Stimulated activated CD4-positive, alpha-beta T cell treated with anti-CD3 and anti-CD28 coated beads, Interleukin-2, amount 100 ng/mL, for 24 hours (primary cell): ENCODE measurements at regions not wholly inside any gene's neighbourhood (a gene's known extent, or its start where the extent isn't known, plus 50 kb on each side); places are given as distances from the start of the nearest gene placed in this dataset.
A peak's percentile ranks its signal among the peaks of the same experiment; 100 is the strongest.
"Not testable (repeated sequence)": the region's sequence is repeated elsewhere in the genome, so short reads cannot be mapped to it uniquely, and the experiment has no call there.

ENCODE experiments used
- DNase-seq, 2 donors: peaks; one replicate each; pipeline ENCODE4 v3.0.0-alpha.2; 2020

GRCh38 chr2:158866082-158866481 lies 71.0 kb downstream of the DAPL1 start:
- not testable (repeated sequence) for DNase-seq

- DNase-seq = not testable (repeated sequence)
These were observed 72.5 kb downstream of the DAPL1 start for GRCh38 chr2:158867531-158868191.

DNA sequence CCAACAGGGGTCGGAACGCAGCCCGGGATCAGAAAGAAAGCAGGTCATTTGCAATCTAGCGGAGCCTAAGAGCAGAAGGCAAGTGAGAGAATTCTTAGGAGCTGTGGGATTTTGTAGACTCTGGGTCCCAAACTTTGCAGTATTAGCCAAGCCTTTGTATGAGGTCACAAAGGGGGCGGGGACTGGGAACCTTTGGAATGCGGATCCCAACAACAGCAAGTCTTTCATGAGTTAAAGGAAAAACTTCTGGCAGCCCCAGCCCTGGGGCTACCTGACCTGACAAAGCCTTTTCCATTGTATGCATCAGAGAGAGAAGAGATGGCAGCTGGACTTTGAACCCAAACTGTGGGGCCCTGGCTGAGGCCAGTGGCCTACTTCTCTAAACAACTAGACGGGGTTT lies 73.3 kb downstream of the DAPL1 start:
- DNase-seq = not testable (repeated sequence)

DNA sequence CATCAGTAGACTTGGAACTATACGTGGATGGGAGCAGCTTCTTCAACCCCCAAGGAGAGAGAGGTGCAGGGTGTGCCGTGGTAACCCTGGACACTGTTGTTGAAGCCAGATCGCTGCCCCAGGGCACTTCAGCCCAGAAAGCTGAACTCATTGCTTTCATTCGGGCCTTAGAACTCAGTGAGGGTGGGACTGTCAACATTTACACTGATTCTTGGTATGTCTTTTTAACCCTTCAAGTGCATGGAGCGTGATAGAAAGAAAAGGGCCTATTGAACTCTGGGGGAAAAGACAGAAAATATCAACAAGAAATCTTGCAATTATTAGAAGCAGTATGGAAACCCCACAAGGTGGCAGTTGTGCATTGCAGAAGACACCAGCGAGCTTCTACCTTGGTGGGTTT lies 74.0 kb downstream of the DAPL1 start:
- DNase-seq = not testable (repeated sequence)

GRCh38 chr2:158869609-158870008 lies 74.5 kb downstream of the DAPL1 start:
- DNase-seq = not testable (repeated sequence)

DNA sequence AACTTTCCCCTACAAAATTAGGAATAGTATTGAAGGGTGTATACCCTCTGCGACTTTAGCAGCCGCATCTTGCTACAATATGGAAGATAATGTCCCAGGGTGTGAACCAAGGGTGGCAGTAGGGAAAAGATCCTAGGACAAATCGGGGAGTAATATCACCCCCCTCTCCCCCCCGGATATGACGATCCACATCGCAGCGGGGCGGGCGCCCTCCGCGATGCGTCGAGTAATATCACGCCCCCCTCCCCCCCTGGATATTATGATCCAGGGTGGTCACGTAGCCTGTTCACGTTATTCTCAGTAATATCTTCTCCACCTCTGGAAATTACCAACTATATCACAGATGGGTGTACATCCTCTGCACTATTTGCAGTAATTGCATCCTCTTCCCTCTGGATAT lies 82.9 kb downstream of the DAPL1 start:
- no peak for DNase-seq

GRCh38 chr2:158879229-158879903 lies 84.2 kb downstream of the DAPL1 start:
- DNase-seq = no peak

DNA sequence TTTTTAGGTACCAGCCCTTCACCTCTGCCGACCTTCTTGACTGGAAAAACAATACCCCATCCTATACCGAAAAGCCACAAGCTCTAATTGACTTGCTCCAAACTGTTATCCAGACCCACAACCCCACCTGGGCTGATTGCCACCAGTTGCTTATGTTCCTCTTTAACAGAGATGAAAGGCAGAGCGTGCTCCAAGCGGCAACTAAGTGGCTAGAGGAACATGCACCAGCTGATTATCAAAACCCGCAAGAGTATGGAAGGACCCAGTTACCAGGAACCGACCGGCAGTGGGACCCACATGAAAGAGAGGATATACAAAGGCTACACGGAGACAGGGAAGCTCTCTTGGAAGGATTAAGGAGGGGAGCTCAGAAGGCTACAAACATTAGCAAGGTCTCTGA lies 86.1 kb upstream of the TANC1 start:
- DNase-seq = no peak

GRCh38 chr2:158884552-158884951 lies 83.9 kb upstream of the TANC1 start:
- not testable (repeated sequence) for DNase-seq

DNA sequence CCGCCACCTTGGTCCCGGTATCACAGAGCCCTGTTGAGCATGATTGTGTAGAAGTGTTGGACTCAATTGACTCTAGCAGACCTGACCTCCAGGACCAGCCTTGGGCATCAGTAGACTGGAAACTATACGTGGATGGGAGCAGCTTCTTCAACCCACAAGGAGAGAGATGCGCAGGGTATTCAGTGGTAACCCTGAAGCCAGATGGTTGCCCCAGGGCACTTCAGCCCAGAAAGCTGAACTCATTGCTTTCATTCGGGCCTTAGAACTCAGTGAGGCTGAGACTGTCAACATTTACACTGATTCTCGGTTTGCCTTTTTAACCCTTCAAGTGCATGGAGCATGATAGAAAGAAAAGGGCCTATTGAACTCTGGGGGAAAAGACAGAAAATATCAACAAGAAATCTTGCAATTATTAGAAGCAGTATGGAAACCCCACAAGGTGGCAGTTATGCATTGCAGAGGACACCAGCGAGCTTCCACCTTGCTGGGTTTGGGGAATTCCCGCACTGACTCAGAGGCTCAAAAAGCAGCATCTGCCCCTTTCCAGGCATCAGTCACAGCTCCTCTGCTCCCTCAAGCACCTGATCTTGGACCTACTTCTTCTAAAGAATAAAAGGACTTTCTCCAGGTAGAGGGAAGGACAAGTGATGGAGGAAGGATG lies 83.3 kb upstream of the TANC1 start:
- peak; percentile 35 to 44 for DNase-seq

DNA sequence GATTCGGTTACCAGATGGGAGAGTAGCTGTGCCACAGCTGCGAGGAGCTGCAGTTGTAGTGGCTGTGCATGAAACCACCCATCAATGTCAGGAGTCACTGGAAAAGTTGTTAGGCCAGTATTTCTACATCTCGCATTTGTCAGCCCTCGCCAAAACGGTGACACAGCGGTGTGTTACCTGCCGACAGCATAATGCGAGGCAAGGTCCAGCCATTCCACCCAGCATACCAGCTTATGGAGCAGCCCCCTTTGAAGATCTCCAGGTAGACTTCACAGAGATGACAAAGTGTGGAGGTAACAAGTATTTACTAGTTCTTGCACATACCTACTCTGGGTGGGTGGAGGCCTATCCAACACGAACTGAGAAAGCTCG lies 82.8 kb upstream of the TANC1 start:
- not testable (repeated sequence) for DNase-seq

- DNase-seq = no peak
These were observed 79.1 kb upstream of the TANC1 start for GRCh38 chr2:158889135-158889853.

- DNase-seq = no peak
These were observed 78.0 kb upstream of the TANC1 start for GRCh38 chr2:158890296-158890905.

- no peak for DNase-seq
These were observed 75.4 kb upstream of the TANC1 start for GRCh38 chr2:158893026-158893425.

- DNase-seq = no peak
These were observed 75.0 kb upstream of the TANC1 start for GRCh38 chr2:158893474-158893873.

DNA sequence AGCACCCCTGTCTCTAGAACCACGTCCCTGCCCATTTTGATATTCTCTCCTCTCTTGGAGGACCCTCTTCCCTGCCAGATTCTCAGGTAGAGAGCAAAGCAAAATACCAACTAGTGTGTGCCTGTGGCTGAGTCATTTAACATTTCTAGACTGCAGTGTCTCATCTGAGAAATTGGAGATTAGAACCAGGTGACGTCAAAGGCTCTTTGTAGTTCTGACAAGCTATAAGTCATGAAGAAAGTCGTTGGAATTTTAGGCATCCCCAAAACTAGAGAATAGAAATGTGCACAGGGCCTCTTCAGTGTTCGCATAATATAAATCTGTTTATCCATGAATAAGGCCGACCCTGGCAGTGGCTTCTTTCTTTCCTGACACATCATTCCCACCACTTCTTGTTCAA lies 74.4 kb upstream of the TANC1 start:
- DNase-seq = no peak

DNA sequence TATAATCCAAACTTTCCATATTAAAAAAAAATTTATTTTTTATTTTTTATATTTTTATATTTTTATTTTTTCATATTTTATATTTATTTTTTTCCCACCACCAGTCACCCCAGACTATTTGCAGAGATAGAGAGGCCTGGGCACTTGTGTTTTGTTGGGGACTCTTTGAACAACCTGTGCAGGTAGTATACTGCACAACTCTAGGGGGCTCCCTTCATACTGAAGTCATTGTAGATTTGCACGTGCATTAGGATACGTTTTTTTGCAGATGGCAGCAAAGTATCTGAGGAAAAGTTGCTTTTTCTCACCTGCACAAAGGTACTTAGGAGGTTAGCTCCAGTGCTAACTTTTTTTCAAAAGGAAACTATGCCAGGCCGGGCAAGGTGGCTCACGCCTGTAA lies 73.9 kb upstream of the TANC1 start:
- no peak for DNase-seq

DNA sequence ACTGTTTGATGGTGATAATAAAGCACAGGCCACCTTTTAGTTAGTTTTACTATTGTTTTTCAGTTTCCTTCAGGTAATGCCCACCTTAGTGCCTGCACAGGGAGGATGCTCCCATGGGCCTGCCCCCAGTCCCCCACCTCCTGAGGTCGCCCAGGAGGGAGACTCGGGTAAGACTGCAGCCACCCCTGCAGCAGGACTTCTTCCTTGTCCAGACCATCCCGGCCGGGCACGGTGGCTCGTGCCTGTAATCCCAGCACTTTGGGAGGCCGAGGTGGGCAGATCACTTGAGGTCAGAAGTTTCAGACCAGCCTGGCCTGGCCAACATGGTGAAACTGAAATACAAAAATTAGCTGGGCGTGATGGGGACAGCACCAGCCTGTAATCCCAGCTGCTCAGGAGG lies 68.1 kb upstream of the TANC1 start:
- DNase-seq = no peak

- DNase-seq = no peak
These were observed 66.4 kb upstream of the TANC1 start for GRCh38 chr2:158902005-158902398.

DNA sequence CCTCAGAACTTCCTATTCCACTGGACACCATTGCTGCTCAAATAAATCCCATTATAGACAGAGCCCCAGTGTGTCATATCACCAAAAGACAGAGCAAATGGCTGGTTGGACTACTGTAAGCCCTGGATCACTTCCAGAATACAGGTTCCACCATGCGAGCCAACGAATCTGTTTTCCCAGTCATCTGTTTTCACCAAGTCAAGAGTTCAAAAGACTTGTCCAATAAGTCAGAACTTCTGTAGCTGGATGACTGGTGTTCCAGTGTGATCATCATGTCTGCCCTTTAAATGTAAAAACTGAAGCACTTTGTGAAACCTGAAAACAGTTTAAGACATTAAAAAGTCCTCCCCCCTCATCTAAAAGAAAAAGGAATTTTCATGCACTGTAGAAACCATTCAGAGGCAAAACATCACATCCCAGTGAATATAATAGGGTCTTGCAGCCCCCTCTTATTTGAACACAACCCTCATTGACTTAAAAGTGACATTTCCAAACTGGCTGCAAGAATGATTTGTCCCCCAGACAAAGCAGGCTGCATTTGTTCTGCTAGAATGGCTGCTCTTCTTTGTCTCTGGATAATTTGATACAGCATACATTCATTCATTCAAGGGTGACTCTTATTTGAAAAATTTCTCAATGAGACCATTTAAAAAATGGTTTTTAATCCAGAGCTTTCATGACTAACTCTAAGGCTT lies 64.6 kb upstream of the TANC1 start:
- DNase-seq = no peak

GRCh38 chr2:158904627-158905177 lies 63.7 kb upstream of the TANC1 start:
- no peak for DNase-seq

GRCh38 chr2:158905341-158905740 lies 63.1 kb upstream of the TANC1 start:
- no peak for DNase-seq
